ENCODE measurements at regions not wholly inside any gene's neighbourhood (a gene's known extent, or its start where the extent isn't known, plus 50 kb on each side); places are given as distances from the start of the nearest gene placed in this dataset.

DNA sequence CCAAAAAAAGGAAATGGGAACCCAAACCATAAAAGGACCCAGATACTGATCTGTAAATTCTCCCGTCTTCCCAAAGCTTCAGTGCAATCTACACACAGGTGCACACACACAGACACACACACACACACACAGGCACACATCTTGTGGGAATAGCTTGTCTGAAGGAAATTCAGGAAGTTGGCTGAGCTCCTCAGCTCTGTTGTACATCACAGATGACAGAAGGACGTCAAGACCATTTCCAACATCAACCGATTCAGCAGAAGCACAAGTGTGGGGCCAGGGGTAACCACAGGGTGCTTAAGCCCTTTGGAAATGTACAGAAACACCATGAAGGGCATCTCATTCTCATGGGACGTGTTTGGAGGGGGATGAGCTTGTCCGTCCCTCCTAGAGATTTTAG lies 498.1 kb upstream of the PSMD7 start:
- Histone ChIP-seq H3K56ac (ENCODE audit: extremely low read depth, insufficient read depth, low read length) (no peak overlapping the region), H3K4me3 (ENCODE audit: insufficient read depth, low read depth, low read length) (no peak overlapping the region), H2AK5ac (ENCODE audit: low read depth, low read length) (no peak overlapping the region), H2AK9ac (replicated peaks; ENCODE audit: low read depth, low read length, poor library complexity) (no peak overlapping the region), H4K5ac (ENCODE audit: low read depth, low read length) (no peak overlapping the region), H3K9me3 (ENCODE audit: control insufficient read depth, insufficient read depth, low read length) (peaks cover 8% of the 10 kb centered on the region; the same call in 1 of the 2 replicates), H2BK5ac (ENCODE audit: low read depth, low read length, poor library complexity, severe bottlenecking) (no peak overlapping the region), H3K4me1 (ENCODE audit: control insufficient read depth, insufficient read depth, low read length) (no peaks in the 10 kb centered on the region), H3K79me1 (ENCODE audit: low read depth in 1 of 2, low read length in 2 of 2) (no peaks in the 10 kb centered on the region), H3K9ac (ENCODE audit: low read depth, low read length) (no peak overlapping the region), H2BK20ac (ENCODE audit: low read depth, low read length) (no peak overlapping the region), H3K9me1 (ENCODE audit: insufficient read depth, low read length) (no peaks in the 10 kb centered on the region), H2BK15ac (ENCODE audit: low read depth, low read length) (no peak overlapping the region), H4K8ac (ENCODE audit: low read depth in 2 of 2, low read length in 2 of 2) (no peak overlapping the region), H3K27me3 (ENCODE audit: control insufficient read depth, insufficient read depth, low read length) (no peaks in the 10 kb centered on the region), H3K27ac (ENCODE audit: insufficient read depth, low read length) (no peak overlapping the region), H4K91ac (ENCODE audit: insufficient read depth, low read depth, low read length) (no peak overlapping the region), H3K18ac (ENCODE audit: low read depth, low read length) (no peak overlapping the region), H3K4ac (ENCODE audit: low read depth, low read length) (no peak overlapping the region), H3K14ac (replicated peaks; ENCODE audit: low read depth, low read length) (no peak overlapping the region), H3K4me2 (ENCODE audit: low read depth, low read length) (no peak overlapping the region), H2AFZ (replicated peaks; ENCODE audit: low read length, poor library complexity) (no peak overlapping the region), H4K20me1 (ENCODE audit: insufficient read depth, low read length) (no peaks in the 10 kb centered on the region), H3K36me3 (ENCODE audit: control insufficient read depth, insufficient read depth, low read length) (no peaks in the 10 kb centered on the region), H3K23ac (ENCODE audit: low read depth, low read length) (no peak overlapping the region), H2BK120ac (ENCODE audit: low read depth, low read length) (no peak overlapping the region)
- intact Hi-C loops (cut with micrococcal nuclease), result no loop called here
- no peak for TF ChIP-seq RAD21 (IDR thresholded peaks at IDR 0.05; ENCODE audit: low read length)
- no peak for TF ChIP-seq BHLHE40 (IDR thresholded peaks at IDR 0.05; ENCODE audit: low read depth, low read length)
- TF ChIP-seq, protein P1, sequence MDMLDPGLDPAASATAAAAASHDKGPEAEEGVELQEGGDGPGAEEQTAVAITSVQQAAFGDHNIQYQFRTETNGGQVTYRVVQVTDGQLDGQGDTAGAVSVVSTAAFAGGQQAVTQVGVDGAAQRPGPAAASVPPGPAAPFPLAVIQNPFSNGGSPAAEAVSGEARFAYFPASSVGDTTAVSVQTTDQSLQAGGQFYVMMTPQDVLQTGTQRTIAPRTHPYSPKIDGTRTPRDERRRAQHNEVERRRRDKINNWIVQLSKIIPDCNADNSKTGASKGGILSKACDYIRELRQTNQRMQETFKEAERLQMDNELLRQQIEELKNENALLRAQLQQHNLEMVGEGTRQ (IDR thresholded peaks at IDR 0.05; ENCODE audit: low read depth, low read length), result no peak
- TF ChIP-seq CEBPB (IDR thresholded peaks at IDR 0.05; ENCODE audit: low read depth, low read length), result no peak
- no peak for TF ChIP-seq FOS (IDR thresholded peaks at IDR 0.05; ENCODE audit: low read depth, low read length)
- no peak for TF ChIP-seq NFE2L2 (IDR thresholded peaks at IDR 0.05; ENCODE audit: low read depth, low read length)
- TF ChIP-seq MXI1 (IDR thresholded peaks at IDR 0.05; ENCODE audit: borderline replicate concordance, low read depth, low read length), result no peak
- TF ChIP-seq SMC3 (IDR thresholded peaks at IDR 0.05; ENCODE audit: low read depth, low read length), result no peak
- TF ChIP-seq CHD1 (IDR thresholded peaks at IDR 0.05; ENCODE audit: low read depth, low read length), result no peak
- TF ChIP-seq RFX5 (IDR thresholded peaks at IDR 0.05; ENCODE audit: low read depth, low read length), result no peak
- in situ Hi-C loops (cut with MboI; ENCODE audit: low sequenced_read_pairs), result no loop called here
- WGBS, 2 experiments (ENCODE audit: extremely low coverage in 2 of 2, insufficient read length in 1 of 2), result 70% methylated on average over 2 of the region's 5 CpGs; no CpG with 5 or more reads in 1 of the 2 experiments
- BruUV-seq (replicated peaks), result no TSS peak
- ATAC-seq (ENCODE audit: low read depth) (no peak), DNase-seq (no peak)
- dilution Hi-C loops (cut with HindIII; ENCODE audit: low sequenced_read_pairs, unreplicated experiment), result no loop called here
- ChIA-PET CTCF (no interaction called here), POLR2A (ENCODE audit: unreplicated experiment) (no interaction called here)
